K562 (cell line): ENCODE measurements at regions not wholly inside any gene's neighbourhood (a gene's known extent, or its start where the extent isn't known, plus 50 kb on each side); places are given as distances from the start of the nearest gene placed in this dataset.
A peak's percentile ranks its signal among the peaks of the same experiment; 100 is the strongest.
"Not testable (repeated sequence)": the region's sequence is repeated elsewhere in the genome, so short reads cannot be mapped to it uniquely, and the experiment has no call there.

Experiments used
- ATAC-seq: fragments of 200-7000 bp; cut with Tn5 transposase; 3 replicates; pipeline ENCODE4 v1.9.1; 2020; ENCODE audit warnings: moderate library complexity
- BruUV-seq: library from RNA; stranded (reverse); fragments of 400-500 nt; replicated peaks from 2 replicates; lab custom pipeline; 2021; lab: Mats Ljungman, UMichigan
- CTCF ChIA-PET: fragments of 300-600 bp; formaldehyde crosslinking; extraction: SDS; loops from one replicate; lab custom pipeline; 2021; ENCODE audit warnings: low intra/inter-chr PET ratio; lab: Yijun Ruan, JAX
- POLR2A ChIA-PET: fragments of 300-600, 350-650 bp; sonication (Branson Sonifier 250); formaldehyde crosslinking; extraction: SDS; loops from one replicate; lab custom pipeline; 2021; ENCODE audit warnings: antibody characterized with exemption, inconsistent platforms; lab: Yijun Ruan, JAX
- DNase-seq, 4 experiments: peaks; one replicate each; pipeline versions ENCODE4 v3.0.0 to v3.0.0-alpha.2; 2011 to 2018; ENCODE audit warnings: low spot score in 3 of 4, mixed read lengths in 3 of 4; ENCODE audit errors: extremely low read depth in 1 of 4
- FAIRE-seq: peaks from 2 replicates; lab custom pipeline; 2011; peaks lifted over from hg19 to GRCh38; lab: Jason Lieb, UNC
- H2AFZ ChIP-seq: 2 replicates; pipeline ENCODE4 v1.6.0; 2011; ENCODE audit warnings: low read depth, low read length, control low read depth, inconsistent platforms
- H3K27ac ChIP-seq: fragments of 200-600 bp; 3 replicates; pipeline ENCODE4 v1.8.0; 2011; ENCODE audit warnings: low read depth, mild to moderate bottlenecking, control low read depth, inconsistent platforms, low read length, moderate library complexity, mixed read lengths; ENCODE audit errors: extremely low read depth
- H3K27me3 ChIP-seq, 2 experiments: fragments of 300-600 bp in 1 of 2; 2 replicates in 1 of 2; 3 replicates in 1 of 2; pipeline versions ENCODE4 v1.6.0 to v1.8.0; 2011; ENCODE audit warnings: inconsistent platforms in 2 of 2, low read length in 2 of 2, mild to moderate bottlenecking in 1 of 2, mixed read lengths in 1 of 2, moderate library complexity in 1 of 2; ENCODE audit not compliant: control insufficient read depth in 2 of 2, insufficient read depth in 2 of 2
- H3K36me3 ChIP-seq: fragments of 300-600 bp; 3 replicates; pipeline ENCODE4 v1.8.0; 2011; ENCODE audit warnings: mild to moderate bottlenecking, low read length, inconsistent platforms; ENCODE audit not compliant: control insufficient read depth, insufficient read depth
- H3K4me1 ChIP-seq, 2 experiments: fragments of 200-600 bp in 1 of 2; replicated peaks in 1 of 2; 2 replicates in 1 of 2; 3 replicates in 1 of 2; pipeline versions ENCODE4 v1.5.1 to v1.8.0; 2011; ENCODE audit warnings: inconsistent platforms in 2 of 2, low read length in 2 of 2, mild to moderate bottlenecking in 1 of 2, mixed read lengths in 1 of 2, moderate library complexity in 1 of 2; ENCODE audit not compliant: control insufficient read depth in 2 of 2, insufficient read depth in 2 of 2
- H3K4me2 ChIP-seq: 2 replicates; pipeline ENCODE4 v1.6.1; 2011; ENCODE audit warnings: low read length, control low read depth, inconsistent platforms, mixed read lengths; ENCODE audit not compliant: insufficient read depth
- H3K4me3 ChIP-seq: fragments of 200-600 bp; sonication (generic), shearing (Covaris generic); 2 replicates; pipeline ENCODE4 v1.5.1; 2016; ENCODE audit warnings: control low read depth, inconsistent platforms
- H3K79me2 ChIP-seq: fragments of 200-600 bp; 3 replicates; pipeline ENCODE4 v1.8.0; 2011; ENCODE audit warnings: low read length, inconsistent platforms; ENCODE audit not compliant: control insufficient read depth, insufficient read depth
- H3K9ac ChIP-seq, 2 experiments: 2 replicates each; pipeline versions ENCODE4 v1.6.0 to v1.6.1; 2011; ENCODE audit warnings: low read depth in 2 of 2, low read length in 2 of 2, control low read depth in 1 of 2, inconsistent platforms in 1 of 2, mild to moderate bottlenecking in 1 of 2, mixed read lengths in 1 of 2; ENCODE audit not compliant: insufficient read depth in 1 of 2
- H3K9me1 ChIP-seq: one replicate; pipeline ENCODE4 v1.6.0; 2011; ENCODE audit warnings: inconsistent platforms, mild to moderate bottlenecking, low read length, moderate library complexity; ENCODE audit not compliant: control insufficient read depth, insufficient read depth
- H3K9me3 ChIP-seq: replicated peaks from 2 replicates; pipeline ENCODE4 v1.5.1; 2011; ENCODE audit warnings: low read depth, low read length, inconsistent platforms; ENCODE audit not compliant: control insufficient read depth, insufficient read depth
- H4K20me1 ChIP-seq: replicated peaks from 2 replicates; pipeline ENCODE4 v1.6.1; 2011; ENCODE audit warnings: low read length, inconsistent platforms, mixed read lengths; ENCODE audit not compliant: control insufficient read depth, insufficient read depth
- CREM ChIP-seq: IDR thresholded peaks from 2 replicates; pipeline ENCODE4 v1.6.1; 2014; ENCODE audit warnings: antibody characterized with exemption, low read depth
- MAFF ChIP-seq: IDR thresholded peaks from 2 replicates; pipeline ENCODE4 v1.6.1; 2012; ENCODE audit warnings: low read length, improper control_type of control experiment
- MEIS2 ChIP-seq: fragments of 450-650 bp; IDR thresholded peaks from 2 replicates; pipeline ENCODE4 v1.6.1; 2014; ENCODE audit warnings: mild to moderate bottlenecking; ENCODE audit not compliant: partially characterized antibody
- NFE2 ChIP-seq: IDR thresholded peaks from 2 replicates; pipeline ENCODE4 v1.6.1; 2014; ENCODE audit warnings: antibody characterized with exemption, low read depth
- PBX2 ChIP-seq, 2 experiments: IDR thresholded peaks in 1 of 2; conservative IDR thresholded peaks in 1 of 2; 2 replicates each; pipeline ENCODE4 v1.6.1; 2016; ENCODE audit warnings: low read depth in 2 of 2, mild to moderate bottlenecking in 1 of 2, missing compliant biosample characterization in 1 of 2, missing genetic modification characterization in 1 of 2, moderate library complexity in 1 of 2
- PKNOX1 ChIP-seq: fragments of 450-650 bp; IDR thresholded peaks from 2 replicates; pipeline ENCODE4 v1.6.1; 2016
- WGBS: fragments of 100-300 bp; shearing (Covaris generic); methylation state at CpG from one replicate; pipeline ENCODE4 v1.1.6; 2016; ENCODE audit warnings: low coverage, mixed read lengths; ENCODE audit not compliant: insufficient coverage; ENCODE audit errors: missing lambda C conversion rate; 5-methylcytosine and 5-hydroxymethylcytosine counted together
- in situ Hi-C: fragments of 300-500 bp; cut with MboI; formaldehyde crosslinking; loops from 4 replicates; pipeline ENCODE4 v1.15.0; 2018; ENCODE audit warnings: inconsistent platforms, mixed read lengths
- intact Hi-C: fragments of 100-400 bp; cut with micrococcal nuclease; formaldehyde crosslinking; loops from 2 replicates; pipeline ENCODE4 v1.14.2; 2022

GRCh38 chr15:101876031-101876430 lies 64.0 kb downstream of the OR4F15 start:
- H3K27me3 ChIP-seq; H3K79me2 ChIP-seq; H3K27ac ChIP-seq; H3K36me3 ChIP-seq; DNase-seq; H3K4me1 ChIP-seq; intact Hi-C loops; H3K9me3 ChIP-seq; CTCF ChIA-PET; FAIRE-seq; H3K4me2 ChIP-seq; H3K9me1 ChIP-seq; H3K4me3 ChIP-seq; in situ Hi-C loops; H2AFZ ChIP-seq; H4K20me1 ChIP-seq; ATAC-seq; H3K9ac ChIP-seq; POLR2A ChIA-PET; BruUV-seq; TF ChIP-seq PBX2 (CRISPR knock-in tag; IDR thresholded peaks at IDR 0.05; ENCODE audit: low read depth): not testable (repeated sequence)
- 0% methylated on average over 4 of the region's 4 CpGs for WGBS
- TF ChIP-seq PKNOX1 (peak; percentile 71), PBX2 (tag; conservative IDR thresholded peaks at IDR 0.05; ENCODE audit: low read depth) (peak; percentile 35; the same call in 1 of the 2 replicates), MAFF (0 out of 2 replicates have a peak, but pooled peaks have one; percentile 7), NFE2 (peak; percentile 69), MEIS2 (peak; percentile 59), CREM (0 out of 2 replicates have a peak, but pooled peaks have one; percentile 13)
